ENCODE measurements at regions not wholly inside any gene's neighbourhood (a gene's known extent, or its start where the extent isn't known, plus 50 kb on each side); places are given as distances from the start of the nearest gene placed in this dataset.
"Not testable (repeated sequence)": the region's sequence is repeated elsewhere in the genome, so short reads cannot be mapped to it uniquely, and the experiment has no call there.

DNA sequence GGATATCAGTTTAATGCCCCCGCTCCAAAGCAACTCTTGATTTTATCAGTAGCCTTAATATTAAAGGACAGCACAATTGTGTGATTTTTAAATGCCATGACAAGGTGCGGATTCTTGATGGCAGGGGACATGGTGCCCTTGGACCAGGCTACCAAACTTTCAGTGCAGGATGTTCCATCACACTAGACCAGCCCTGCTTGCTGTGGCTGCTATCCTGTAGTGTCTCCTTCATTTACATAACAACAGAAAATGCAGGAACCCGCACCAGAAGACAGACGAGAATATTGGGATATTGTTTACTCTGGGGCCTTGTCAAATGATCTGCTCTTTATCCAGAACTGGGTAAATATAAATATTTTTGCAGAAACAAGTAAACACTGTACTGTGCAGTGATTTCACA, 229.3 kb upstream of the PKN2 start:
- DNase-seq: no peak

DNA sequence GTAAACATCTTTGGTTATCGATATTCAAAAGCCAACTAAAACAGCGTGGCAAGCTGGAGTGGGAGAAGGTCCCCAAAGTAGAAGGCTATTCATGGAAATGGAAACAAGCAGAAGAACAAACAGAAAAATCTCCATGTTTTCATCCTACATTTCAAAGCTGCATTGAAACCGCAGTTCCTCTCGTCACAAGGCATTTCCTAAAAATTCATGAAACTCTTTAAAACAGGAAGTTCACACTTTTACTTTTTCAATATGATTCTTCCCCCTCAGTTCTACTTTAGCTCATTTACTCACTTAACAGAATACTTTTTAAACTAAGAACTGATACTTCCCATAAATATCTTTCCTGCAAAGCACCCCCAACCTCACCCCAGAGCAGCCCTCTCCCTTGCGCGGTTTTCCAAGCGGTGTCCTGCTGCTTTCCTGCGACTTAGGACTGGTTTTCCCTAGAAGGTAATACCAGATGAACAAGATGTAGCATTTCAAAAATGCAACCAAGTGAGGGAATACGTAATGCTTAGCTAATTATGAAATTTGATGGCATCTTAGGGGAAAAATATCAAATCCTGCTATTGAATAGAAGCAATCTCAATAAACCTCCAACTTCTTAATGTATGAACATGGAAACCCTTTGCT, 228.3 kb upstream of the PKN2 start:
- no peak for DNase-seq

DNA sequence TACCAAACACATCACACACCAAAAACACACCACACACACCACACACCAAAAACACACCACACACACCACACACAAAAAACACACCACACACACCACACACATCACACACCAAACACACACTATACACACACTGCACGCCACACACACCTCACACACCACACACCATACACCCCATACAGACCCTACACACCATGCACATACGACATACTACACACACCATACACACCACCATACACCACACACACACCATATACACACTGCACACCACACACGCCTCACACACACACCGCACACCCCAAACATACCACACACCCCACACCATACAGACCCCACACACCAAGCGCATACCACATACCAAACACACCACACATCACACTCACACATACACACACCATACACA, 226.9 kb upstream of the PKN2 start:
- DNase-seq: no peak

DNA sequence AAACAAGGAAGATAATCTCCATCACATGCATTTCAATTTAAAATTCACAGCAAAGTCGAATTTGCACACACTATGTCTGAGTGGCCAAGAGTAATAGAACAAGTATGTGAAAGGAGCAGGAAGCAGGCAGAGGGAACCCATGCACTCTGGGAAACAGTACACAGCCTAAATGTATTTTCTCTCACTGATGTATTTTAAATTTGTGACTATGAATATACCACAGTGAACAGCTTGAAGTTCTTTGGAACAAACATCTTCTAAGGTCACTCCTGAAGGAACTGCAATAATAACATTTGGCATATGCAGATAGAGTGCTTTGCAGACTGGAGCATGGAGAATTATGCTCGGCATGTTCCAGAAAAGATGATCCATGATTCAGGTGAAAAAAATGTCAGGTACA, 223.1 kb upstream of the PKN2 start:
- DNase-seq: no peak

DNA sequence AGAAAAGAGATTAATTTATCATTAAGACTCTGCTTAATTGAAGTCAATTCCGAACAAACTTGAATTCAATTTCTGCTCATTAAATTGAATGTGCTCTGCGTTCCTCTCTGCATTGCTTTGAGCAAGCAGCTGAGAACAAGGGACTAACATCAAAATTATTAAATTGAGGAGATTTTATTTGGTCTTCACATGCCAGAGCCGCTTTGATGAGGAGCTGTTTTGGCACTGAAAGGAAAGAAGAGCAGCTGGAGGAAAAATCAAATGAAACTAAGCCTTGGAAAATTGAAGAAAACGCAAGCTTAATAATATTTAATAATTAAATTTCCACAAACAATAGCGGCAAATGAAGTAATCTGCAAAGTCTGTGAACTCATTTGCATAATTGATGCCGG, 222.0 kb upstream of the PKN2 start:
- DNase-seq: no peak

DNA sequence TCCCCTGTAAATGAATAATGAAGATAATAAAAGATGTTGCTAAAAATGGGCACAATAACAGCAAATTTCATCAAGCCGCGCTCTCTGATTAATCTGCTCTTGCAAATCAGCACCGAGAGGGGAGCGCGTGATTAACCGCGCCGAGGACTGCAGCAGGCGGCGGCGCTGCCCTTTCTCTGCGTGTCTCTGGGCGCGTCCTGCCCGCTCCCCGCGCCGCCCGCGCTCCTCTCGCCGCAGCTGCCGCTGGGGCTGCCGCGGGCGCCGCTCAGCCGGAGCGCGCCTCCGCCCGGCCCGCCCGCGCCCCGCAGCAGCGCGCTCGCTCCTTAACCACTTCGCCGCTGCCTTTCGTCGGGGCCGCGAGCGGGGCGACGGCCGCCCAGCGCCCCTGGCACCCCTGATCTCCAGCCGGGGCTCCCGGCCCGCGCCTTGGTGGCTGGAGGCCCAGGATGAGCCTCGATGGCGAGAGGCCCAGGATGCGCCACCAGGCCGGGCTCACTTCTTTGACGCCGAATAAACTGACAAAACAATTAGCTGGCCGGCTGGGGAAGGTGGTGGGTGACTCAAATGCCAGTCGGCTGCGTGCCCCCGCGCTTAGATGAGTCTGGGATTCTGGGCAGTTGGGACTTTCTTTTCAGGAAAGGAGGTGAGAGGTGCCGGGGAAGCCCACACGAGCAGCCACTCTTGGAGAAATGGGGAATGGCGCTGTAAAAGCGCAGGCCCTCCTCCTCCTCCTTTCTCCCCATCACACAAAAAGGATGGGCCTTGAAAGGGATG, 221.4 kb upstream of the PKN2 start:
- no peak for DNase-seq

DNA sequence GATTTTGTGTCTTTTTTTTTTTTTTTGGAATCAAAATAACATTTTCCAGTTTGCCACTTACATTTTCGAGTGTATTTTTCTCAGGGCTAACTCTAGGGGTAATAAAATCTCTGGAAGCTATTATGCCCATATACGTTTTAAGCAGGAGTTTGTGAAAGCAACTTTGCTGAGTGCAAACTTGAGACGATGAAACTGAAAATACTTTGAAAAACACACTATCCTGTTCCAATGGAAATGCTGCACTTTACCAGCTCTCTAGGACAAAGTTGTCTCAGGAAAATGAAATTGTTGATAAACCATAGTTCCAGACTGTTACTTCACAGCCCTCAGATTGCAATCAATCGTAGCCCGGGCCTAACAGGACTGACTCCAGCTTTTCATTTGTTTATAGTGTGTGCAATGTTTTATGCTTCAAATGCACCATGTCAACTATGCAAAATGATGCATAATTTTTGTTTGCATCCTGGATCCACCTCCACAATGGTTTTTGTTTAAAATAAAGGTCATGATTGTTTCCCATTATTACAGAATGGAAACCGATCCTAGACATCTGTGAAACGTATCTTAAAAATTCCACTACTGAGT, 220.6 kb upstream of the PKN2 start:
- no peak for DNase-seq

DNA sequence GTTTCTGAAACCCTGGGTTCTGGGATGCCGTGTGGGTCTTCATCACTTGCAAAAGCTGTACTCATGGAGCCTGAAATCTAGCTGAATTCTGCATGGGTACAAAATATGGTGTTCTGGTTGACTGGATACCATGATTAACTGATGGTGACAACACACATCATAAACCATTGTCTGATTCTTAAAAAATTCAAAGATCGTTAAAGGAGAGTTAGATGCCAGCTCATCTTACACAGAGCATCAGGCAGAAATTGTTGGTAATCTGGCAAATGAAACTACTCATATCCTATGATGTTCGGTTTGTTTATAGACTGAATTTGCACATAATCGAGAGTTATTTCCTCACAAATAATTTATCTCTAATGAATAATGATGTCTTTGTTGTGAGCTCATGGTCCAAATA, 218.1 kb upstream of the PKN2 start:
- no peak for DNase-seq

DNA sequence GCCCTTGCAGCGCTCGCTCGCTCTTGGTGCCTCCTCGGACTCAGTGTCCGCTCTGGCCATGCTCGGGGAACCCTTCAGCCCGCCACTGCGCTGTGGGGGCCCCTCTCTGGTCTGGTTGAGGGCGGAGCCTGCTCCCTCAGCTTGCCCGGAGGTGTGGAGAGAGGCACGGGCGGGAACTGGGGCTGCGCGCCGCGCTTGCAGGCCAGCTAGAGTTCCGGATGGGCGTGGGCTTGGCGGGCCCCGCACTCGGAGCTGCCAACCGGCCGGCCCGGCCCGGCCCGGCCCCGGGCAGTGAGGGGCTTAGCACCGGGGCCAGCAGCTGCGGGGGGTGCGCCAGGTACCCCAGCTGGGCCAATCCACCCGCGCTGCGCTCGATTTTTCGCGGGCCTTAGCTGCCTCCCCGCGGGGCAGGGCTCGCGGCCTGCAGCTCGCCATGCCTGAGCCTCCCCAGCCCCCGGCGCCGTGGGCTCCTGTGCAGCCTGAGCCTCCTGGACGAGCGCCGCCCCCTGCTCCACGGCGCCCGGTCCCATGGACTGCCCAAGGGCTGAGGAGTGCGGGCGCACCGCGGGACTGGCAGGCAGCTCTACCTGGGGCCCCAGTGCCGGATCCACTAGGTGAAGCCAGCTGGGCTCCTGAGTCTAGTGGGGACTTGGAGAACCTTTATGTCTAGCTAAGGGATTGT, 217.0 kb upstream of the PKN2 start:
- DNase-seq: no peak

DNA sequence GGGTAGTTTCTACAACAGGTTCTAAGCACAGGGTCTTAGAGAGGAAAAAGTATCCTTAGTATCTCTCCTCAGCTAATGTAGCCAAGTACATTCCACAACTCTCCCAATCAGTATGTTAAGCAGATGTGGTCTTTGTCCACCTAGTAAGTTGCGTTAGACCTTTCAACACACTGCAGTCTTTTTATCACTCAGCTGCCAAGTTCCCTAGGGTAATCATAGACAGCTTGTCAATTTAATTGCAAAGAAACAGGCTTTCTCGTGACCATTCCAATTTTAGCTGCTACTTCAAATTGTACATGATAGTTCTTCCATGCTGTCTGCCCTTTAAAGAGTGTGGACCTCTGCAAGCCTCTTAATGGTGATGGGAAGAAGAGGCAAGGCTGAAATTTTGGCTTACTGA, 211.8 kb upstream of the PKN2 start:
- DNase-seq: no peak

DNA sequence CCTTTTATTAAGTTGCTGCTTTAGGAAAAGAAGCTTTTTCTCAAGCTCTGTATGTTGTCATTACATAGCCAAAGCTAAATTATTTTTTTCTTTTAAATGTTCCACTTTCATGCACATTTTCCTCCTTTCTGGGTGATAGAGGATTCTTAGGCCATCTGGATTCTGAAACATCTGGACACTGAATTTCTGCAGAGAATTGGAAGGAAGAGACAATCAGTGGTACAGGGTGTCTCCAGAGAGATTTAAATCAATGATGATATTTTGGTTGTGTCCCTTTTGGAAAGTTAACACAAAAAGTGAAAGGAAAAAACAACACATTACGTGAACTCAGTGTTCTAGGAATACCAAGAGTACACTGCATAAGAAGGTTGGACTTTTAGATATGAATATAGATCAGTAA, 211.4 kb upstream of the PKN2 start:
- DNase-seq: no peak

DNA sequence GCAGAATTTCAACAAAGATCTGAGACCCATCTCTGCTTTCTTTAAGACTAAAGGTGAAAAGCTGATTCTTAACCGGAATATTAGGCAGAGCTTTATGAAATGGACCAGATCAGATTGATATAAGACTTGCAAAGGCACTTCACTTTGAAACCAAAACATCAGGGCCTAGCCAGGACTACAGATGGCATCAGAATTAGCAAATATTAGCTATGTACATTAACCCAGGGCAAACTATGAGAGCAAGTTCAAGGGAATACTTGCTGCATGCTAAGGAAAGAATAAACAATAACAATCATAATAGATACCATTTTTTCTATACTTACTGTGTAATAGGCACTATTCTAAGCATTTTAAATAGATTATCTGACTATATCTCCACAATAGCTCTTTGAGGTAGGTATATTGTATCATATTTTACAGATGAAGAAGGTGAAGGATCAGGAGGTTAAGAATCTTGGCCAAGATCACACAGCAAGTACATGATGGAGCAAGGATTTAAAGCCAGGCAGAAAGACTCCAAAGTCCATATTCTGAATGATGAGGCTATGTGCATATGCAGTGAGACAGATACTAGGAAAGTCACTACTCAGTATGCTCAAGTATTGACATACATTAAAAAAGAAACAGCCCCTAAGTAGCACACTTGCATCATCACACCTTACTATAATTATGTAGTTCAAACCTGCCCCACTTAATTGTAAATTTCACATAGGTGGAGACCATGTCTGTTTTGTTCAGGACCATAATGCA, 209.3 kb upstream of the PKN2 start:
- no peak for DNase-seq

DNA sequence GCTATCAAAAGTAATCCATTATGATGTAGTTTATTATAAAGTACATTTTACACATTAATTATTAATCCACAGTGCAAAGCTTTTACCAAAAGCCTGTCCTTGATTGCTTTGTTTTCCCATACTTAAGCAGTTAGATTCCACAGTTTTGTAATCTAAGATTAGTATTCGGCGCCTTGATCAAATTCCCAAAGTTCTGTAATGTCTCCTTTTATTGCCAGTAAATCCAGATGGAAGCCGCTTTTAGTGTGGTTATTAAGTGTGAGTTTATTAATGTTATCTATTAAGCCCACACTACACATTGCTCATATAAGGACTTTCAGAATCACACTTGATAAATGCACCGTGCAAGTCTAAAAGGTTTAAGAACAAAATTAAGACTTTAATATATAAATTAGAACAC, 199.2 kb upstream of the PKN2 start:
- no peak for DNase-seq

DNA sequence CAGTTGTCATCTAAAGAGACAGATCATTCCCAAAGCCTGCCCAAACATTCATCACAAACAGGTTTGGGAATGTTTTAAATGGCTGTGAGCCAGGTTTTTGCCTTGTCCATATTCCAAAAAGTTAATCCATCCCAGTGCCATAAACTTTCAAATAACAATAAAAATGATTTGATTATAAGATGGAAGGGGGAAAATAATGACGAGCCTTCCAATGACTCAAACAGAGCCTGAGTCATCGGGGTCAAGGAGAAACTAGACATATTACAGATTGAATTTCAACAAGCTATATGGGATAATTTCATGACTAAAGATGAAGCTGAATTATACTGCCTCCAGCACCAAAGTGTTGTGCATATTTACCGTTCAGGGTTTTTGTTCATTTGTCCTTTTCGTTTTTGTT, 195.8 kb upstream of the PKN2 start:
- no peak for DNase-seq

DNA sequence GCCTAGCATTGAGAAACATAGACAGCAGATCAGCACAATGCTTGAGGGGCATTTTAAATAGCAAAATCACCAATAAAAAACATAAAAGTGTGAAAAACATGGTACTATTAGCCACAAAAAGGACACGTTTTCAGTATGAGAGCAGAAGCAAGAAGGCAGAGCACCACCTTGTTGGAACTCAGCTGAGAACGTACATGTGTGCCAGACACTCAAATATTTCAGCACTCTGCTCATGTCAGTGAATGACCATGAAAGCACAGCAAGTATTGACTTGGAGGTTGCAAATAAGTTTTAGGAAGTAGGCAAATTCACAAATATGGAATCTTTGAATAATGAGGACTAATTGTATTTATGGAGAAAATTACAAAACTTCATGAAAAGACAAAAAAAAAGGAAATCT, 193.4 kb upstream of the PKN2 start:
- DNase-seq: no peak

DNA sequence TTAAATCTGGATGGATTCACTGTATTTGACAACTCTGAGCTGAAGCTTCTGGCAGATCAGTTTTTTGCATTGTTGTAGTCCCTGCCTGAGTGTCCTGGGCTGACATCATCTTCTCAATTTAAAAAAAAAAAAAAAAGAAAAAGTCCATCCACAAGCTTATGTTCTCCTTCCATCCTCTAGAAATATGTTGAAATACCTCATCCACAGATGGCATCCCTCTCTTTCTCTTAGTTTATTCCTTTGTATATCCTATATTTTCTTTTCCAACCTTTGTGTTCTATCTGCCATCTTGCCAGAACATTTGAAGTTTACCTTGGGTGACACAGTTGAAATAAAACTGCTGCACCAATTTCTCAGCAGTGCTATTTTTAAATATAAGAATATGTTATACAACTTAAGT, 184.4 kb upstream of the PKN2 start:
- DNase-seq: no peak

DNA sequence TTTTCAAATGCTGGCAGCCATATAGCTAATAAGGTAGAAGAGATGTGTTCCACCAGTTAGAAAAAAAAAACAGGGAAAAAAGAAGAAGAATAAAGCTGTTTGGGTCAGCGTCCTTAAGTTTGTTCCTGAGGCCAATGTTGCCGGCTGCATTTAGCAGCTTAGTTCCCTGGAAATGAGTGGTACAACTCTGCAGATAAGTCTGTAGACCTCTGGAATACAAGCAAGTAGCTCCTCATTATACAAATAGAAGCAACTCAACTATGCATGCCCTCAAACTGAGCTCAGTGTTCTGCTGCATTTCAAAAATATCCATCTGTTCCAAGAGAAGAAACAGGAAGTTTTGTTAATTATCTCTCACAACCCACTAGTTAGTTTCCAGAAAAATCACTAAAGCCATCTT, 181.2 kb upstream of the PKN2 start:
- no peak for DNase-seq

DNA sequence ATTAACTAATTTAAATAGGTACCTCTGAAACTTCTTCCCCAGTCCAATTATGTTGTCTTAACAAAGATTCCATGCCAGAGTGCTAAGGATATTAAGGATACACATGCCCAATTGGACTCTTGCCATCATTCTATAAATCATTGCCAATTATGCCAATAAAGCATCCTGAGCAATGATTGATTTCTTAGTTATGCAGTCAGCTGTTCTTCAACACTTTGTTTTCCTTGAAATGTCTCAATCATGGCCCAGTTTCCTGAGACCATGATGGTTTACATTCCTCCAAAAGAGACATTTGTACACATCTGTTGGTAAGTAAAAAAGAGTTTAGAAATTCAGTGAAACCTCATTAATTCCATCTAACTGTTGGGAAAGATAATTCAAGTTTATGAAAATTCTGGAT, 180.4 kb upstream of the PKN2 start:
- DNase-seq: no peak

DNA sequence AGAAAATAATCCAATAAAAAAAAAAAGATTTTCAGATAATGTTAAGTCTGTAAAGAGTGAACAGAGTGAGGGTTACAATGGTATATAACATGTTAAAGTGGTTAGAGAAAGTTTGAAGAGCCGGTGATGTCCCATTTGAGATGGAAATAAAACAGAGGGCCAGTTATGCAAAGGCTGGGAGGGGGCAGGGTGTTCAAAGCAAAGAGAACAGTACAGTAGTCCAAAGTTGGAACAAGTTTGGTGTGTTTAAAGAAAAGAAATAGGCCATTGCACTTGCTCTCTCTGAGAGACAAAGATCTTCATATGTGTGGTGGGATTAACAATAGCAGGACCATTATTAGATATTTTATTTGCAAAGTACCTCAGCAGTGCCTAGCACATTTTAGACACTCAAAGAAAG, 179.5 kb upstream of the PKN2 start:
- no peak for DNase-seq

DNA sequence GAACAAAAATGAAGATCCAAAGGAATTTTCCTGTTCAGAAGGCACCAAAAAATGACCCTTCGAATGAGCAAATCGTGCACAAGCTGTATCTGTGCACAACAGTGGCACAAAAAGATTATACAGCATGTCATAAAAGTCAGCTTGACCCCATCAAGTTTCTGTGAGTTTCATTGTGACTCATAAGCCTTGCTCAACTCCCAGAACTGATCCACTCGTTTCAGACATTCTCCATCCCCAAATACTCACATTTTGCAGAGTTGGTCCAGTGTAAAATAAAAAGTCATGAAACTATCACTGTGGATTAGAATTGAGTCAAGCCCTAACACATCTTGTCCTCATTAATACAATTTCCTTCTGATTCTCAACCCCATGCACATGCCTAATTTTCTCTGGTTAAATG, 174.7 kb upstream of the PKN2 start:
- DNase-seq: no peak

DNA sequence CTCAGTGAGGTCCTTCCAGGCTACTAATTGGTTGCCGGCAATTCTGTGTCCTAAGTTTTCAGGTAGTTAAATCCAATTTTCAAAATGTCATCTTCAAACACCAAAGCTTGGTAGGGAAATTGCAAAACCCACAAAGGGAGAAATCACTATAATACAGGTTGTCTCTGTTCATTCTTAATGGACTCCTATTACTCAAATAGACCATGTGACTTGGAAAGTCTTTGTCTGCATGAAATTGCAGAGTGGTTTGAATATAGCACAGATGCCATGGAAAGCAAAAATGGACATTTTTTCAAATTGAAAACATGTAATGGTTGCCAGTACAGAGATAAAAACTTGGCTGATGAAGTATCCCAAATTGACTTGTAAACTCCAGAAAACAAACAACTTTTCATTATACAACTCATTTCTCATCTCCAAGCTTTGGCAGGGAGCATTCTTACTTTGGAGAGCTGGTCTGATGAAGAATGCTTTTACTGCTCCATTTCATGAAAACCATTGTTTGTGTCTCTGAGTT, 169.5 kb upstream of the PKN2 start:
- no peak for DNase-seq

DNA sequence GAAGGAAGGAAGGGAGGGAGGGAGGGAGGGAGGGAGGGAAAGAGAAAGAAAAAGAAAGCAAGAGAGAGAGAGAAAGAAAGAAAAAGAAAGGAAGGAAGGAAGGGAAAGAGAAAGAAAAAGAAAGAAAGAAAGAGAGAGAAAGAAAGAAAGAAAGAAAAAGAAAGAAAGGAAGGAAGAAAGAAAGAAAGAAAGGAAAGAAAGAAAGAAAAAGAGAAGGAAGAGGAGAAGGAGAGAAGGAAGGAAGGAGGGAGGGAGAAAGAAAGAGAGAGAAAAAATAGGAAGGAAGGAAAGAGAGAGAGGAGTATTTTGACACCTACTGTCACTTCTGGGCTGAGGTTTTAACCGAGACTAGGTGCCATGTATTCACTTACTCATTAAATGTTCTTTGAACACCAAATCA, 166.6 kb upstream of the PKN2 start:
- not testable (repeated sequence) for DNase-seq

DNA sequence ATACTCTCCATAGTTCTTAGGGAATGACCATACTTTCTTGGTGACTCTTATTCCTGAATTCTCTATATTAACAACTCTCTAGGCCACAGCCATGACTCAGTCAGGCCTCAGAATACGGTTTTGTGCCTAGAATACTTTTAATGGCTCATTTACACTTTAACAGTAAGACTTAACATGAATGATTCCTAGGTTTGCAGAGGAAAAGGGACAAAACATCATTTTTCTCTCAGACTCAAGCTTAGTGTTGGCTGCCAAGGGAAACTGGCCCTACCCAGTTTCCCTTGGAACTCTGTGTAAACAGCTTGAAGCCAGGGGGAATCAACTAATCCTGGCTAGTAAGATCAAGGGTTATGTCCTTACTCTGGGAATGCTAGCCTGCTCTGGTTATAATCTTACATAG, 164.9 kb upstream of the PKN2 start:
- DNase-seq: no peak
